Right lobe of liver (tissue), 6 donors: ENCODE measurements at regions not wholly inside any gene's neighbourhood (a gene's known extent, or its start where the extent isn't known, plus 50 kb on each side); places are given as distances from the start of the nearest gene placed in this dataset.

Experiments
- ATAC-seq, 4 donors: fragments of 200-7000 bp; cut with Tn5 transposase; one replicate each; pipeline ENCODE4 v1.9.1; 2020; ENCODE audit warnings: mild to moderate bottlenecking in 4 of 4, moderate library complexity in 4 of 4
- DNase-seq, 3 donors: peaks; one replicate each; pipeline ENCODE4 v3.0.0-alpha.2; 2020
- H3K27ac ChIP-seq, 3 donors: fragments of 200-600 bp; one replicate each; pipeline ENCODE4 v1.8.0; 2022
- H3K27me3 ChIP-seq, 2 donors: fragments of 200-600 bp; one replicate each; pipeline ENCODE4 v1.8.0; 2022
- H3K36me3 ChIP-seq, 4 donors: fragments of 200-600 bp; sonication (generic) in 1 of 4; one replicate each; pipeline versions ENCODE4 v1.5.1 to v1.8.0; 2017 to 2022; ENCODE audit warnings: control low read depth in 1 of 4
- H3K4me1 ChIP-seq, 4 donors: fragments of 200-600 bp; sonication (generic) in 1 of 4; one replicate each; pipeline versions ENCODE4 v1.5.1 to v1.8.0; 2017 to 2022; ENCODE audit warnings: control low read depth in 1 of 4
- H3K4me3 ChIP-seq, 3 donors: fragments of 200-600 bp; one replicate each; pipeline ENCODE4 v1.8.0; 2022
- H3K9me3 ChIP-seq, 4 donors: fragments of 200-600 bp; sonication (generic) in 1 of 4; one replicate each; pipeline versions ENCODE4 v1.5.1 to v1.8.0; 2017 to 2022; ENCODE audit warnings: control low read depth in 1 of 4
- CTCF ChIP-seq, 4 donors: fragments of 200-600 bp in 3 of 4; fragments of 450-650 bp in 1 of 4; IDR thresholded peaks; one replicate each; pipeline versions ENCODE4 v1.5.1 to v1.8.0; 2016 to 2022; ENCODE audit warnings: antibody characterized with exemption in 4 of 4, mild to moderate bottlenecking in 2 of 4
- POLR2A ChIP-seq: fragments of 450-650 bp; IDR thresholded peaks from one replicate; pipeline ENCODE4 v1.6.1; 2017; ENCODE audit warnings: antibody characterized with exemption, mild to moderate bottlenecking
- WGBS: methylation state at CpG from one replicate; pipeline ENCODE4 v1.1.6; 2018; ENCODE audit warnings: low coverage, low lambda C conversion rate; ENCODE audit not compliant: insufficient coverage; ENCODE audit errors: missing lambda C conversion rate; 5-methylcytosine and 5-hydroxymethylcytosine counted together
- intact Hi-C, 2 donors: fragments of 100-400 bp; cut with DNase I; formaldehyde crosslinking; loops; one replicate each; pipeline versions ENCODE4 v1.11.2 to v1.14.1; 2022
- donor health status: DM: no; HTN: yes; CAD: no.
- donor health status: DM: no; HTN: no; CAD: no.
- donor health status: DM: no; HTN: no; CAD: no.
- donor health status: DM: no; HTN: yes; CAD: no.
- donor health status: DM: no; HTN: yes; CAD: no.

GRCh38 chr14:97571201-97571600, 774.0 kb downstream of the VRK1 start:
- H3K27ac ChIP-seq = no peak overlapping the region
- DNase-seq = no peak
- 58% methylated on average over 3 of the region's 5 CpGs for WGBS
- no peak for TF ChIP-seq CTCF (IDR thresholded peaks at IDR 0.05)
- no peak for TF ChIP-seq POLR2A
- no peaks in the 10 kb centered on the region for H3K9me3 ChIP-seq
- intact Hi-C loops = no loop called here
- no peak overlapping the region for H3K4me3 ChIP-seq
- H3K4me1 ChIP-seq = no peaks in the 10 kb centered on the region
- H3K27me3 ChIP-seq = no peaks in the 10 kb centered on the region
- no peaks in the 10 kb centered on the region for H3K36me3 ChIP-seq
- ATAC-seq = no peak

GRCh38 chr14:97571866-97572555, 774.8 kb downstream of the VRK1 start:
- Histone ChIP-seq H3K4me1 (no peaks in the 10 kb centered on the region), H3K27me3 (no peaks in the 10 kb centered on the region), H3K9me3 (no peaks in the 10 kb centered on the region), H3K36me3 (no peaks in the 10 kb centered on the region), H3K4me3 (no peak overlapping the region), H3K27ac (no peak overlapping the region)
- TF ChIP-seq POLR2A (no peak), CTCF (IDR thresholded peaks at IDR 0.05) (no peak)
- 25% methylated on average over 3 of the region's 5 CpGs for WGBS
- ATAC-seq (peak in 2 of 4 donors; percentile 10 to 32), DNase-seq (no peak)
- intact Hi-C loops = no loop called here

GRCh38 chr14:97572583-97573458, 775.6 kb downstream of the VRK1 start:
- Histone ChIP-seq H3K9me3 (no peaks in the 10 kb centered on the region), H3K4me3 (no peak overlapping the region), H3K27me3 (no peaks in the 10 kb centered on the region), H3K36me3 (no peaks in the 10 kb centered on the region), H3K27ac (no peak overlapping the region), H3K4me1 (no peaks in the 10 kb centered on the region)
- TF ChIP-seq POLR2A (no peak), CTCF (IDR thresholded peaks at IDR 0.05) (no peak)
- no peak for ATAC-seq
- intact Hi-C loops = no loop called here
- 37% methylated on average over 19 of the region's 19 CpGs for WGBS
- DNase-seq = no peak

GRCh38 chr14:97575677-97576076, 778.5 kb downstream of the VRK1 start:
- TF ChIP-seq CTCF (IDR thresholded peaks at IDR 0.05) = no peak
- TF ChIP-seq POLR2A = no peak
- Histone ChIP-seq H3K27me3 (no peaks in the 10 kb centered on the region), H3K27ac (no peak overlapping the region), H3K9me3 (no peaks in the 10 kb centered on the region), H3K4me3 (no peak overlapping the region), H3K36me3 (no peaks in the 10 kb centered on the region), H3K4me1 (no peaks in the 10 kb centered on the region)
- no peak for DNase-seq
- intact Hi-C loops = no loop called here
- no peak for ATAC-seq
- 64% methylated on average over 6 of the region's 6 CpGs for WGBS
